Chondrocyte (in vitro differentiated cells): ENCODE measurements at regions not wholly inside any gene's neighbourhood (a gene's known extent, or its start where the extent isn't known, plus 50 kb on each side); places are given as distances from the start of the nearest gene placed in this dataset.

Experiments
- DNase-seq: peaks from one replicate; pipeline ENCODE4 v3.0.0; 2021; ENCODE audit warnings: mixed read lengths, low spot score
- H3K27ac Mint-ChIP-seq: one replicate; pipeline ENCODE4 v1.8.0; 2021; ENCODE audit warnings: mild to moderate bottlenecking, moderate library complexity, mixed read lengths; ENCODE audit not compliant: unreplicated experiment
- H3K27me3 Mint-ChIP-seq: 2 replicates; pipeline ENCODE4 v1.8.0; 2021; ENCODE audit warnings: low read depth, mixed read lengths
- H3K36me3 Mint-ChIP-seq: 2 replicates; pipeline ENCODE4 v1.8.0; 2021; ENCODE audit warnings: low read depth, mixed read lengths
- H3K4me1 Mint-ChIP-seq: 2 replicates; pipeline ENCODE4 v1.8.0; 2021; ENCODE audit warnings: low read depth, mild to moderate bottlenecking, mixed read lengths
- H3K4me3 Mint-ChIP-seq: one replicate; pipeline ENCODE4 v1.8.0; 2021; ENCODE audit warnings: mild to moderate bottlenecking, moderate library complexity, mixed read lengths; ENCODE audit not compliant: unreplicated experiment
- H3K9me3 Mint-ChIP-seq: 2 replicates; pipeline ENCODE4 v1.8.0; 2021; ENCODE audit warnings: low read depth, mixed read lengths
- CTCF ChIP-seq: fragments of 200-600 bp; sonication (generic); IDR thresholded peaks from 2 replicates; pipeline ENCODE4 v1.5.0; 2021; ENCODE audit warnings: antibody characterized with exemption, mild to moderate bottlenecking, moderate library complexity

- Mint-ChIP-seq H3K4me3 (no peak overlapping the region), H3K4me1 (peaks cover 66% of the 10 kb centered on the region), H3K9me3 (peaks cover 20% of the 10 kb centered on the region), H3K27me3 (no peaks in the 10 kb centered on the region), H3K27ac (peak overlapping the region; percentile 84), H3K36me3 (peaks cover 3% of the 10 kb centered on the region)
- DNase-seq, result no peak
- TF ChIP-seq CTCF, result no peak
Measured at GRCh38 chr7:81618396-81619014, 151.3 kb downstream of the HGF start.

GRCh38 chr7:81616951-81617350 is 152.9 kb downstream of the HGF start:
- DNase-seq, result no peak
- Mint-ChIP-seq H3K4me1 (peaks cover 56% of the 10 kb centered on the region), H3K9me3 (peaks cover 20% of the 10 kb centered on the region), H3K4me3 (no peak overlapping the region), H3K27me3 (no peaks in the 10 kb centered on the region), H3K36me3 (peaks cover 3% of the 10 kb centered on the region), H3K27ac (peak overlapping the region; percentile 49)
- TF ChIP-seq CTCF, result peak; percentile 20

- H3K9me3 Mint-ChIP-seq, result peaks cover 8% of the 10 kb centered on the region
- H3K27ac Mint-ChIP-seq, result no peak overlapping the region
- H3K4me3 Mint-ChIP-seq, result no peak overlapping the region
- H3K4me1 Mint-ChIP-seq, result peaks cover 21% of the 10 kb centered on the region
- TF ChIP-seq CTCF, result no peak
- no peak for DNase-seq
- H3K27me3 Mint-ChIP-seq, result no peaks in the 10 kb centered on the region
- peaks cover 1% of the 10 kb centered on the region for H3K36me3 Mint-ChIP-seq
Measured at GRCh38 chr7:81611805-81612204, 158.0 kb downstream of the HGF start.

- no peaks in the 10 kb centered on the region for H3K27me3 Mint-ChIP-seq
- peaks cover 1% of the 10 kb centered on the region for H3K36me3 Mint-ChIP-seq
- DNase-seq, result no peak
- H3K9me3 Mint-ChIP-seq, result peaks cover 8% of the 10 kb centered on the region
- H3K4me3 Mint-ChIP-seq, result no peak overlapping the region
- H3K27ac Mint-ChIP-seq, result no peak overlapping the region
- TF ChIP-seq CTCF, result no peak
- peaks cover 14% of the 10 kb centered on the region for H3K4me1 Mint-ChIP-seq
Measured at GRCh38 chr7:81611040-81611439, 158.8 kb downstream of the HGF start.

DNA sequence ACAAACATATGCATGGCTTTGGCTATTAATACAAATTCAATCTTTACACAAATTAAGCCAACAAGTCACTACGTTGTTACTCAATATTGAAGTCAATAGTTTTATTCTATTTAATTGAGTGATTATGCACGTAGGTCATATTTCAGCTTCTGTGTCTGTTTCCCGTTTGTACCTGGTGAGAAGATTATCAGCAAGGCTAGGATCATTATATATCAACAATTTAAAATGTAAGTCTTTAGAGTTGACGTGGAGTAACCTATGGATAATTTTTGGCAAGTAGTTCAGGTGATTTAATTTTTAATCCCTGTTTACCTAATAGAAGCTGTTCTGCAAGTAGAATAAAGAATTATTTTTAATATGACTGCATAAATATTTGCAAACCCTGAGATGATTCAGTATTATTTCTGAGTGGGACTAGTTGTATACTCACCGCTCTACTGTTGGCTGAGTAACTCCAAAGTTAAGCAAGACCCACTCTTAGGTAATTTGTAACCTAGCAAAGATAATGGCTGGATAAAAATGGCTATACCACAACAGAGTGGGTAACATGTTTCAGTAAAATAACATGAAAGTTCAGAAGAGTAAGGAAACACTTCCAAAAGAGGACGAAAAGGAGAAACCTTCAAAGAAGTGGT is 161.0 kb downstream of the HGF start:
- no peak for DNase-seq
- no peaks in the 10 kb centered on the region for H3K9me3 Mint-ChIP-seq
- H3K27me3 Mint-ChIP-seq, result no peaks in the 10 kb centered on the region
- TF ChIP-seq CTCF, result no peak
- H3K4me1 Mint-ChIP-seq, result no peaks in the 10 kb centered on the region
- H3K36me3 Mint-ChIP-seq, result peaks cover 1% of the 10 kb centered on the region
- no peak overlapping the region for H3K4me3 Mint-ChIP-seq
- H3K27ac Mint-ChIP-seq, result no peak overlapping the region
